OCI-LY7 (cell line): ENCODE measurements at regions not wholly inside any gene's neighbourhood (a gene's known extent, or its start where the extent isn't known, plus 50 kb on each side); places are given as distances from the start of the nearest gene placed in this dataset.

ENCODE experiments used
- BruUV-seq: library from RNA; stranded (reverse); fragments of 400-500 nt; replicated peaks from 2 replicates; lab custom pipeline; 2021; lab: Mats Ljungman, UMichigan
- CTCF ChIA-PET: fragments of 300-600 bp; sonication (Branson Sonifier 250); formaldehyde crosslinking; loops from one replicate; lab custom pipeline; 2022; ENCODE audit warnings: antibody characterized with exemption; ENCODE audit not compliant: unreplicated experiment; lab: Charles Lee
- POLR2A ChIA-PET: fragments of 300-600 bp; sonication (Branson Sonifier 250); formaldehyde crosslinking; loops from one replicate; lab custom pipeline; 2022; ENCODE audit warnings: antibody characterized with exemption; lab: Charles Lee
- DNase-seq: peaks from one replicate; pipeline ENCODE4 v3.0.0-alpha.2; 2015; ENCODE audit warnings: low spot score
- H2AFZ ChIP-seq: fragments of 200-600 bp; sonication (generic), shearing (Covaris generic); 2 replicates; pipeline ENCODE4 v1.6.1; 2014; ENCODE audit warnings: mild to moderate bottlenecking, antibody characterized with exemption, low read length, moderate library complexity
- H3K27ac ChIP-seq: fragments of 200-600 bp; sonication (generic); 2 replicates; pipeline ENCODE4 v1.5.1; 2014; ENCODE audit warnings: mixed run types, low read depth, mild to moderate bottlenecking, moderate library complexity, low read length, inconsistent platforms; ENCODE audit not compliant: poor library complexity, severe bottlenecking
- H3K36me3 ChIP-seq: fragments of 200-600 bp; sonication (generic); 2 replicates; pipeline ENCODE4 v1.6.1; 2014; ENCODE audit warnings: mild to moderate bottlenecking, antibody characterized with exemption, low read length, moderate library complexity, mixed read lengths; ENCODE audit not compliant: insufficient read depth
- H3K4me1 ChIP-seq: fragments of 200-600 bp; sonication (generic); 2 replicates; pipeline ENCODE4 v1.5.1; 2014; ENCODE audit warnings: mild to moderate bottlenecking, low read length; ENCODE audit not compliant: insufficient read depth, poor library complexity, severe bottlenecking
- H3K4me2 ChIP-seq: fragments of 200-600 bp; sonication (generic); 2 replicates; pipeline ENCODE4 v1.6.1; 2014; ENCODE audit warnings: mild to moderate bottlenecking, low read length
- H3K4me3 ChIP-seq: fragments of 200-600 bp; sonication (generic); 2 replicates; pipeline ENCODE4 v1.5.1; 2014; ENCODE audit warnings: mild to moderate bottlenecking, low read depth, low read length; ENCODE audit not compliant: poor library complexity, severe bottlenecking
- H3K79me2 ChIP-seq: fragments of 200-600 bp; sonication (generic); 2 replicates; pipeline ENCODE4 v1.6.1; 2016; ENCODE audit warnings: low read depth, mild to moderate bottlenecking, low read length, moderate library complexity, mixed read lengths; ENCODE audit not compliant: insufficient read depth
- H3K9me2 ChIP-seq: fragments of 200-600 bp; sonication (generic); 2 replicates; pipeline ENCODE4 v1.6.1; 2016; ENCODE audit warnings: mild to moderate bottlenecking, low read length, mixed read lengths; ENCODE audit not compliant: insufficient read depth
- H3K9me3 ChIP-seq: fragments of 200-600 bp; sonication (generic); 2 replicates; pipeline ENCODE4 v1.6.1; 2014; ENCODE audit warnings: mild to moderate bottlenecking, mixed run types, low read length, mixed read lengths
- H4K20me1 ChIP-seq: fragments of 200-600 bp; sonication (generic); 2 replicates; pipeline ENCODE4 v1.6.1; 2014; ENCODE audit warnings: mild to moderate bottlenecking, antibody characterized with exemption, low read length, moderate library complexity, mixed read lengths; ENCODE audit not compliant: insufficient read depth
- EZH2phosphoT487 ChIP-seq: fragments of 200-600 bp; sonication (generic); IDR thresholded peaks from 2 replicates; pipeline ENCODE4 v1.6.1; 2018; ENCODE audit warnings: low read depth, borderline replicate concordance, mild to moderate bottlenecking, mixed run types, antibody characterized with exemption, low read length, moderate library complexity, mixed read lengths
- intact Hi-C: fragments of 100-400 bp; cut with micrococcal nuclease; formaldehyde crosslinking; loops from one replicate; pipeline ENCODE4 v1.10.0; 2022; ENCODE audit not compliant: unreplicated experiment
- TF ChIP-seq, protein P1 (sequence below): fragments of 200-600 bp; sonication (generic); conservative IDR thresholded peaks from 2 replicates; pipeline ENCODE4 v1.5.1; 2014; ENCODE audit warnings: mild to moderate bottlenecking, antibody characterized with exemption, low read length, moderate library complexity, mixed read lengths

- H3K27ac ChIP-seq = no peak overlapping the region
- no peak overlapping the region for H3K4me3 ChIP-seq
- no peak for DNase-seq
- BruUV-seq = no TSS peak
- H3K9me2 ChIP-seq = no peaks in the 10 kb centered on the region
- H3K4me1 ChIP-seq = no peaks in the 10 kb centered on the region
- no peaks in the 10 kb centered on the region for H3K36me3 ChIP-seq
- H3K79me2 ChIP-seq = no peaks in the 10 kb centered on the region
- H3K9me3 ChIP-seq = no peaks in the 10 kb centered on the region
- no peak overlapping the region for H2AFZ ChIP-seq
- CTCF ChIA-PET = no interaction called here
- TF ChIP-seq EZH2phosphoT487 = no peak
- TF ChIP-seq, protein P1, sequence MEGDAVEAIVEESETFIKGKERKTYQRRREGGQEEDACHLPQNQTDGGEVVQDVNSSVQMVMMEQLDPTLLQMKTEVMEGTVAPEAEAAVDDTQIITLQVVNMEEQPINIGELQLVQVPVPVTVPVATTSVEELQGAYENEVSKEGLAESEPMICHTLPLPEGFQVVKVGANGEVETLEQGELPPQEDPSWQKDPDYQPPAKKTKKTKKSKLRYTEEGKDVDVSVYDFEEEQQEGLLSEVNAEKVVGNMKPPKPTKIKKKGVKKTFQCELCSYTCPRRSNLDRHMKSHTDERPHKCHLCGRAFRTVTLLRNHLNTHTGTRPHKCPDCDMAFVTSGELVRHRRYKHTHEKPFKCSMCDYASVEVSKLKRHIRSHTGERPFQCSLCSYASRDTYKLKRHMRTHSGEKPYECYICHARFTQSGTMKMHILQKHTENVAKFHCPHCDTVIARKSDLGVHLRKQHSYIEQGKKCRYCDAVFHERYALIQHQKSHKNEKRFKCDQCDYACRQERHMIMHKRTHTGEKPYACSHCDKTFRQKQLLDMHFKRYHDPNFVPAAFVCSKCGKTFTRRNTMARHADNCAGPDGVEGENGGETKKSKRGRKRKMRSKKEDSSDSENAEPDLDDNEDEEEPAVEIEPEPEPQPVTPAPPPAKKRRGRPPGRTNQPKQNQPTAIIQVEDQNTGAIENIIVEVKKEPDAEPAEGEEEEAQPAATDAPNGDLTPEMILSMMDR = 0 out of 2 replicates have a peak, but pooled peaks have one; percentile 40
- POLR2A ChIA-PET = interaction anchor here (1.0 to 1.2 kb wide), 3 partner anchors 11 to 249 kb away, joined by 3 to 4 read pairs (median 3); no protein-coding TSS in a partner anchor
- H3K4me2 ChIP-seq = no peak overlapping the region
- no peaks in the 10 kb centered on the region for H4K20me1 ChIP-seq
- intact Hi-C loops = loop anchor here (5.0 kb wide), 1 partner anchor 319 kb away; no protein-coding TSS in a partner anchor
Measured at GRCh38 chr7:86148501-86148900, 495.2 kb upstream of the GRM3 start.

GRCh38 chr7:86137343-86137742, 506.4 kb upstream of the GRM3 start:
- BruUV-seq = no TSS peak
- Histone ChIP-seq H3K27ac (no peak overlapping the region), H3K4me2 (no peak overlapping the region), H3K9me2 (no peaks in the 10 kb centered on the region), H2AFZ (no peak overlapping the region), H3K4me3 (no peak overlapping the region), H4K20me1 (no peaks in the 10 kb centered on the region), H3K9me3 (peaks cover 15% of the 10 kb centered on the region; the same call in 1 of the 2 replicates), H3K79me2 (no peaks in the 10 kb centered on the region), H3K4me1 (no peaks in the 10 kb centered on the region), H3K36me3 (no peaks in the 10 kb centered on the region)
- no peak for DNase-seq
- TF ChIP-seq, protein P1 = no peak
- no peak for TF ChIP-seq EZH2phosphoT487
- intact Hi-C loops = no loop called here
- ChIA-PET POLR2A (interaction anchor here (1.6 kb wide), 1 partner anchor 11 kb away, joined by 4 read pairs; no protein-coding TSS in a partner anchor), CTCF (no interaction called here)

GRCh38 chr7:86130268-86130667, 513.4 kb upstream of the GRM3 start:
- H3K4me3 ChIP-seq = no peak overlapping the region
- H3K4me2 ChIP-seq = no peak overlapping the region
- ChIA-PET POLR2A (interaction anchor here (0.5 to 1.0 kb wide), 2 partner anchors 8 to 202 kb away, joined by 3 to 6 read pairs; no protein-coding TSS in a partner anchor), CTCF (no interaction called here)
- H2AFZ ChIP-seq = no peak overlapping the region
- no peaks in the 10 kb centered on the region for H3K9me2 ChIP-seq
- H3K36me3 ChIP-seq = no peaks in the 10 kb centered on the region
- no TSS peak for BruUV-seq
- no peak overlapping the region for H3K27ac ChIP-seq
- TF ChIP-seq EZH2phosphoT487 = no peak
- TF ChIP-seq, protein P1 = no peak
- H3K79me2 ChIP-seq = no peaks in the 10 kb centered on the region
- peaks cover 15% of the 10 kb centered on the region; the same call in 1 of the 2 replicates for H3K9me3 ChIP-seq
- H3K4me1 ChIP-seq = no peaks in the 10 kb centered on the region
- DNase-seq = no peak
- intact Hi-C loops = no loop called here
- H4K20me1 ChIP-seq = no peaks in the 10 kb centered on the region
